Hepatocyte (in vitro differentiated cells): ENCODE measurements at regions not wholly inside any gene's neighbourhood (a gene's known extent, or its start where the extent isn't known, plus 50 kb on each side); places are given as distances from the start of the nearest gene placed in this dataset.

Experiments used
- DNase-seq: peaks from one replicate; pipeline ENCODE4 v3.0.0-alpha.2; 2016; ENCODE audit warnings: low spot score
- H2AFZ ChIP-seq: fragments of 200-600 bp; sonication (generic); 2 replicates; pipeline ENCODE4 v1.6.0; 2016; ENCODE audit warnings: antibody characterized with exemption, mild to moderate bottlenecking
- H3K27ac ChIP-seq: fragments of 200-600 bp; sonication (generic); 2 replicates; pipeline ENCODE4 v1.5.1; 2016; ENCODE audit warnings: mild to moderate bottlenecking
- H3K27me3 ChIP-seq: fragments of 200-600 bp; sonication (generic); 2 replicates; pipeline ENCODE4 v1.6.1; 2016
- H3K36me3 ChIP-seq: fragments of 200-600 bp; sonication (generic); replicated peaks from 2 replicates; pipeline ENCODE4 v1.5.1; 2016; ENCODE audit warnings: low read depth; ENCODE audit not compliant: insufficient read depth
- H3K4me1 ChIP-seq: fragments of 200-600 bp; sonication (generic); 2 replicates; pipeline ENCODE4 v1.5.1; 2016; ENCODE audit warnings: mild to moderate bottlenecking, moderate library complexity; ENCODE audit not compliant: insufficient read depth
- H3K4me2 ChIP-seq: fragments of 200-600 bp; sonication (generic); 2 replicates; pipeline ENCODE4 v1.6.0; 2016
- H3K4me3 ChIP-seq: fragments of 200-600 bp; sonication (generic); 2 replicates; pipeline ENCODE4 v1.5.1; 2016; ENCODE audit warnings: mild to moderate bottlenecking
- H3K79me2 ChIP-seq: fragments of 200-600 bp; sonication (generic); 2 replicates; pipeline ENCODE4 v1.6.0; 2017; ENCODE audit warnings: mild to moderate bottlenecking
- H3K9me2 ChIP-seq: fragments of 200-600 bp; sonication (generic); replicated peaks from 2 replicates; pipeline ENCODE4 v1.6.0; 2017; ENCODE audit warnings: mild to moderate bottlenecking; ENCODE audit not compliant: insufficient read depth
- H3K9me3 ChIP-seq: fragments of 200-600 bp; sonication (generic); 2 replicates; pipeline ENCODE4 v1.5.1; 2016; ENCODE audit warnings: low read depth, mild to moderate bottlenecking
- H4K20me1 ChIP-seq: fragments of 200-600 bp; sonication (generic); 2 replicates; pipeline ENCODE4 v1.6.0; 2016; ENCODE audit warnings: mild to moderate bottlenecking; ENCODE audit not compliant: insufficient read depth, poor library complexity, severe bottlenecking
- EZH2 ChIP-seq: fragments of 200-600 bp; sonication (generic); IDR thresholded peaks from 2 replicates; pipeline ENCODE4 v1.6.1; 2016; ENCODE audit warnings: antibody characterized with exemption, mild to moderate bottlenecking, borderline replicate concordance
- EZH2phosphoT487 ChIP-seq: fragments of 200-600 bp; sonication (generic); IDR thresholded peaks from one replicate; pipeline ENCODE4 v1.6.1; 2018; ENCODE audit warnings: antibody characterized with exemption, mild to moderate bottlenecking, low read depth, moderate library complexity; ENCODE audit not compliant: unreplicated experiment, severe bottlenecking
- WGBS: methylation state at CpG from one replicate; pipeline ENCODE4 v1.1.6; 2016; ENCODE audit warnings: low lambda C conversion rate; ENCODE audit errors: missing lambda C conversion rate; 5-methylcytosine and 5-hydroxymethylcytosine counted together
- TF ChIP-seq, protein P1 (sequence below): fragments of 200-600 bp; sonication (generic); IDR thresholded peaks from 2 replicates; pipeline ENCODE4 v1.5.1; 2016; ENCODE audit warnings: antibody characterized with exemption, mild to moderate bottlenecking; ENCODE audit not compliant: poor library complexity

DNA sequence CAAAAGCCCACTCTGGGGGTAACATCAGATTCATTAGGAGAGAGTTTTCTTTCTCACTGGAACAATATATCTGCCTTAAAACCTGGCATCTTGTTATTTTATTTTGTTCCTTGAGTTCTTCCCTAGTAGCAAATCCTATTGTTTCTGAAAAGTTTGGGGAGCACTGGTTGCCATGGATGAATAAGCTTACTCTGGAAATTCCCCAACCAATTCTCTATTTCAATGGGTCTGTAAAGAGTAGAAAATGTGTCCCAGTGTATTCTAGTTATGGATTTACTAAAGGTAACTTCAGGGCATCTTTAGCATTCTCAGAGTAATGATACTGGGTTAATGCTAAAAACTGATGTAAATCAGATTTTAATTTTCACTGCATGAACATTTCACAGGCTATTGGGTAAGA, 94.2 kb upstream of the S1PR3 start:
- H3K27me3 ChIP-seq, result no peaks in the 10 kb centered on the region
- no peak for DNase-seq
- no peaks in the 10 kb centered on the region for H3K36me3 ChIP-seq
- H3K9me2 ChIP-seq, result no peaks in the 10 kb centered on the region
- H3K27ac ChIP-seq, result no peak overlapping the region
- no peak for TF ChIP-seq EZH2phosphoT487
- TF ChIP-seq, protein P1, sequence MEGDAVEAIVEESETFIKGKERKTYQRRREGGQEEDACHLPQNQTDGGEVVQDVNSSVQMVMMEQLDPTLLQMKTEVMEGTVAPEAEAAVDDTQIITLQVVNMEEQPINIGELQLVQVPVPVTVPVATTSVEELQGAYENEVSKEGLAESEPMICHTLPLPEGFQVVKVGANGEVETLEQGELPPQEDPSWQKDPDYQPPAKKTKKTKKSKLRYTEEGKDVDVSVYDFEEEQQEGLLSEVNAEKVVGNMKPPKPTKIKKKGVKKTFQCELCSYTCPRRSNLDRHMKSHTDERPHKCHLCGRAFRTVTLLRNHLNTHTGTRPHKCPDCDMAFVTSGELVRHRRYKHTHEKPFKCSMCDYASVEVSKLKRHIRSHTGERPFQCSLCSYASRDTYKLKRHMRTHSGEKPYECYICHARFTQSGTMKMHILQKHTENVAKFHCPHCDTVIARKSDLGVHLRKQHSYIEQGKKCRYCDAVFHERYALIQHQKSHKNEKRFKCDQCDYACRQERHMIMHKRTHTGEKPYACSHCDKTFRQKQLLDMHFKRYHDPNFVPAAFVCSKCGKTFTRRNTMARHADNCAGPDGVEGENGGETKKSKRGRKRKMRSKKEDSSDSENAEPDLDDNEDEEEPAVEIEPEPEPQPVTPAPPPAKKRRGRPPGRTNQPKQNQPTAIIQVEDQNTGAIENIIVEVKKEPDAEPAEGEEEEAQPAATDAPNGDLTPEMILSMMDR, result no peak
- TF ChIP-seq EZH2, result no peak
- H3K9me3 ChIP-seq, result no peaks in the 10 kb centered on the region
- H3K79me2 ChIP-seq, result no peaks in the 10 kb centered on the region
- no peak overlapping the region for H3K4me3 ChIP-seq
- H3K4me1 ChIP-seq, result no peaks in the 10 kb centered on the region
- no peaks in the 10 kb centered on the region for H4K20me1 ChIP-seq
- no peak overlapping the region for H2AFZ ChIP-seq
- no peak overlapping the region for H3K4me2 ChIP-seq

GRCh38 chr9:88898039-88898720, 93.1 kb upstream of the S1PR3 start:
- H3K27me3 ChIP-seq, result no peaks in the 10 kb centered on the region
- H3K9me2 ChIP-seq, result no peaks in the 10 kb centered on the region
- H3K79me2 ChIP-seq, result no peaks in the 10 kb centered on the region
- H4K20me1 ChIP-seq, result no peaks in the 10 kb centered on the region
- no peak overlapping the region for H3K4me3 ChIP-seq
- H3K4me2 ChIP-seq, result no peak overlapping the region
- no peaks in the 10 kb centered on the region for H3K9me3 ChIP-seq
- H3K36me3 ChIP-seq, result no peaks in the 10 kb centered on the region
- WGBS, result 68% methylated on average over 5 of the region's 5 CpGs
- no peaks in the 10 kb centered on the region for H3K4me1 ChIP-seq
- no peak overlapping the region for H3K27ac ChIP-seq
- no peak for DNase-seq
- TF ChIP-seq EZH2phosphoT487 (no peak), EZH2 (no peak)
- no peak overlapping the region for H2AFZ ChIP-seq

DNA sequence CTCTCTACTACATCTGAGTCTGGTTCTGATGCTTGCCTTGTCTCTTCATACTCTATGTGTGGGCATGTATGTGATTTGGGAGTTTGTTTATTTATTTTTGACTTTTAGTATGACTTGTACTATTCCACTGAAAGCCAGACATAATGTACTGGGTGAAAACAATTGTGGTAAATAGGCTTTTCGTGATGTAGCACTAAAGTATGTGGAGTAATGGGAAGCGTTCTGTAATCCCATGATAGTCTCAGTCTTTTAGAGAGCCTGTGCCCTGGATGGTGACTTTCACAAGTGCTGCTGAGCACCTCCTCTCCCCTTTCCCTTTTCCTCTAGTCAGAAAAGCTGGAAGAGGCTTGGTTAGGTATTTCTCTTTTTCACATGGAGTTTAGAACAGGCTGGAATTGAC, 85.8 kb upstream of the S1PR3 start:
- Histone ChIP-seq H3K4me1 (no peaks in the 10 kb centered on the region), H3K4me3 (no peak overlapping the region), H3K27me3 (no peaks in the 10 kb centered on the region), H3K36me3 (no peaks in the 10 kb centered on the region), H3K27ac (no peak overlapping the region), H3K4me2 (no peak overlapping the region), H3K79me2 (no peaks in the 10 kb centered on the region), H3K9me2 (no peaks in the 10 kb centered on the region), H3K9me3 (no peaks in the 10 kb centered on the region), H2AFZ (no peak overlapping the region), H4K20me1 (no peaks in the 10 kb centered on the region)
- WGBS, result 74% methylated on average over 2 of the region's 2 CpGs
- TF ChIP-seq EZH2 (no peak), EZH2phosphoT487 (no peak)
- TF ChIP-seq, protein P1, result no peak
- DNase-seq, result no peak

DNA sequence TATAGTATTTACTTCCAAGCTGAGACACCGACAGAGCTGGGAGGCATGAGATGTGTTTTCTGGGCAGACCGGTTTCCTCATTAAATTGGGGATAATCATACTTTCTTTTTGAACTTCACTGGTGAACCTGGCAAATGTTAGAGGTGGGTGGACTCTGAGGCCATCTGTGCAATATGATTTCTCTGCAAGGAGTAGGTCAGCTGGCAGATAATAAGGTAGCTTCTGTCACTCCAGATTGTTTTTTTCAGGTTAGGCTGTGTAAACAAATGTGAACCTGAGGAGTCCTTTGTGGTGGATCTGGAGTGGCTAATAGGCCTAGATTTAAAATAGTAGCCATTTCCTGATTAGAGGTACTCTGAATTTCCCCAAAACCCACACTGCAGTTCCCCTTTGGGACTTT, 75.4 kb upstream of the S1PR3 start:
- Histone ChIP-seq H3K79me2 (no peaks in the 10 kb centered on the region), H3K9me3 (no peaks in the 10 kb centered on the region), H4K20me1 (no peaks in the 10 kb centered on the region), H3K9me2 (no peaks in the 10 kb centered on the region), H3K4me2 (no peak overlapping the region), H3K27me3 (no peaks in the 10 kb centered on the region), H3K27ac (no peak overlapping the region), H3K4me3 (no peak overlapping the region), H3K36me3 (no peaks in the 10 kb centered on the region), H3K4me1 (no peaks in the 10 kb centered on the region), H2AFZ (no peak overlapping the region)
- no peak for DNase-seq
- TF ChIP-seq, protein P1, result no peak
- TF ChIP-seq EZH2phosphoT487 (no peak), EZH2 (no peak)
- WGBS, result 77% methylated on average over 2 of the region's 2 CpGs
